Activated CD8-positive, alpha-beta T cell treated with anti-CD3 and anti-CD28 coated beads for 36 hours (primary cell): ENCODE measurements at regions not wholly inside any gene's neighbourhood (a gene's known extent, or its start where the extent isn't known, plus 50 kb on each side); places are given as distances from the start of the nearest gene placed in this dataset.

Source experiments
- ATAC-seq: fragments of 200-7000 bp; cut with Tn5 transposase; one replicate; pipeline ENCODE4 v1.10.0; 2021; ENCODE audit warnings: mild to moderate bottlenecking, moderate library complexity
- CTCF ChIA-PET: fragments of 350-600 bp; sonication (Branson Sonifier 250); formaldehyde crosslinking; loops from one replicate; lab custom pipeline; 2021; ENCODE audit warnings: antibody characterized with exemption; lab: Charles Lee
- POLR2A ChIA-PET: fragments of 350-600 bp; sonication (Branson Sonifier 250); formaldehyde crosslinking; loops from one replicate; lab custom pipeline; 2021; ENCODE audit warnings: antibody characterized with exemption; lab: Charles Lee
- DNase-seq: peaks from one replicate; pipeline ENCODE4 v3.0.0-alpha.2; 2020
- H3K27ac Mint-ChIP-seq: one replicate; pipeline ENCODE4 v1.8.0; 2021; ENCODE audit warnings: mild to moderate bottlenecking, mixed read lengths
- H3K27me3 Mint-ChIP-seq: one replicate; pipeline ENCODE4 v1.8.0; 2021; ENCODE audit warnings: mixed read lengths
- H3K36me3 Mint-ChIP-seq: one replicate; pipeline ENCODE4 v1.8.0; 2021; ENCODE audit warnings: low read depth, mixed read lengths
- H3K4me1 Mint-ChIP-seq: one replicate; pipeline ENCODE4 v1.8.0; 2021; ENCODE audit warnings: low read depth, mixed read lengths
- H3K4me3 Mint-ChIP-seq: one replicate; pipeline ENCODE4 v1.8.0; 2021; ENCODE audit warnings: mild to moderate bottlenecking, moderate library complexity, mixed read lengths
- H3K9me3 Mint-ChIP-seq: one replicate; pipeline ENCODE4 v1.8.0; 2021; ENCODE audit warnings: mixed read lengths
- intact Hi-C: fragments of 100-400 bp; cut with micrococcal nuclease; formaldehyde crosslinking; loops from one replicate; pipeline ENCODE4 v1.10.0; 2022
- TF ChIP-seq, protein P1 (sequence below): fragments of 200-600 bp; IDR thresholded peaks from one replicate; pipeline ENCODE4 v1.8.0; 2022; ENCODE audit warnings: antibody characterized with exemption, mild to moderate bottlenecking

DNA sequence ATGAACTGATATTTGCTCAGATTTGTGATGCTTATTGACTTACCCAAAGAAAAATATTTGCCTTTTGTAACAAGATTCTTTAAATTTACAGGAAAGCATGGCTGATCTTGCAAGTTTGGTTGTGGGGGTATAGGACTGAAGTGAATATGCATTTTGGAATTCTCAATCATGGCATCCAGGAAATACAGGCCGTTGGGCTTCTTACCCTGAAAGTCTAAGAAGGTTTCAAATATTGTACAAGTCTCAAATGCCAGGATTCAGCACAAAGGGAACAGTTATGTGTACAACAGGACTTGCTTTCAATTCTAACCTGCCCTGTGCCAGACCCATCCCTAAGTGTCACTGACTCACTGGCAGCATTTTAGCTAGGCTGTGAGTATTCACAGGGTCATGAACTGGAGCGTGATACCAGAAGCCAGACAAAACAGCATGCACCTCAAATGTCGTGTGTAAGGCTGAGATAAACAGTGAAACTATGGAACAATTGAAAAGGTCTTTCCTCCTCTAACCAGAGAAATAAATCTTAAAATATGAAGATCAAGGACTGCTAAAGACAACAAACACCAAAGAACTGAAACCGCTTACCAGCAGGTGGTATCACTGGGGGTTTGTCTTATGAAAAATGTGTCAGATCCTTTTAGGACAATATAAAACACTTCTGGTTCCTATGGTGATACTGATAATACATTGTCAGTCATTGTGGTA is 168.6 kb upstream of the RGMB start:
- intact Hi-C loops: no loop called here
- TF ChIP-seq, protein P1, sequence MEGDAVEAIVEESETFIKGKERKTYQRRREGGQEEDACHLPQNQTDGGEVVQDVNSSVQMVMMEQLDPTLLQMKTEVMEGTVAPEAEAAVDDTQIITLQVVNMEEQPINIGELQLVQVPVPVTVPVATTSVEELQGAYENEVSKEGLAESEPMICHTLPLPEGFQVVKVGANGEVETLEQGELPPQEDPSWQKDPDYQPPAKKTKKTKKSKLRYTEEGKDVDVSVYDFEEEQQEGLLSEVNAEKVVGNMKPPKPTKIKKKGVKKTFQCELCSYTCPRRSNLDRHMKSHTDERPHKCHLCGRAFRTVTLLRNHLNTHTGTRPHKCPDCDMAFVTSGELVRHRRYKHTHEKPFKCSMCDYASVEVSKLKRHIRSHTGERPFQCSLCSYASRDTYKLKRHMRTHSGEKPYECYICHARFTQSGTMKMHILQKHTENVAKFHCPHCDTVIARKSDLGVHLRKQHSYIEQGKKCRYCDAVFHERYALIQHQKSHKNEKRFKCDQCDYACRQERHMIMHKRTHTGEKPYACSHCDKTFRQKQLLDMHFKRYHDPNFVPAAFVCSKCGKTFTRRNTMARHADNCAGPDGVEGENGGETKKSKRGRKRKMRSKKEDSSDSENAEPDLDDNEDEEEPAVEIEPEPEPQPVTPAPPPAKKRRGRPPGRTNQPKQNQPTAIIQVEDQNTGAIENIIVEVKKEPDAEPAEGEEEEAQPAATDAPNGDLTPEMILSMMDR: no peak
- ATAC-seq: no peak
- CTCF ChIA-PET: no interaction called here
- peaks cover 5% of the 10 kb centered on the region for H3K9me3 Mint-ChIP-seq
- H3K27me3 Mint-ChIP-seq: peaks cover 4% of the 10 kb centered on the region
- no peak for DNase-seq
- H3K4me1 Mint-ChIP-seq: no peaks in the 10 kb centered on the region
- H3K36me3 Mint-ChIP-seq: no peaks in the 10 kb centered on the region
- POLR2A ChIA-PET: no interaction called here
- no peak overlapping the region for H3K4me3 Mint-ChIP-seq
- H3K27ac Mint-ChIP-seq: no peak overlapping the region

DNA sequence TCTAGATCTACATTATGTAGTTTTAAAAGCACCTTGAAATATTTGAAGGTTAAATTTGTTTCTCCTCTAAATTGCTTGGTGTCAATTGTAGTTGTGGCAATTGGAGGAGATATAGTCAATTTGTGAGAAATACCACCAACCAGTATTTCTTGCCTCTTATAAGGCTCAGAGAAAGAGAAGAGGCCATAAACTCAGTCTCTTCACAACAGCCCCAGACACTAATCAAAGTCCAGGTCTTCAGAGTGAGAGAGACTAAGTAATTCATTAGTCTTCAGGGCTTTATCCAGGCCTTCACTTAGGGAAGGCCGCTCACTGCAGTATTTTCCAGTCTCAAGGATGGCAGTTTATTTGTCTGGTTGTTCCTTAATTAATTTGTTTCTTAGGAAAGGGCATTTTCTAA is 168.0 kb upstream of the RGMB start:
- TF ChIP-seq, protein P1: no peak
- ChIA-PET CTCF (no interaction called here), POLR2A (no interaction called here)
- Mint-ChIP-seq H3K4me1 (no peaks in the 10 kb centered on the region), H3K27ac (no peak overlapping the region), H3K36me3 (no peaks in the 10 kb centered on the region), H3K9me3 (no peaks in the 10 kb centered on the region), H3K27me3 (no peaks in the 10 kb centered on the region), H3K4me3 (no peak overlapping the region)
- ATAC-seq (no peak), DNase-seq (no peak)
- intact Hi-C loops: no loop called here

DNA sequence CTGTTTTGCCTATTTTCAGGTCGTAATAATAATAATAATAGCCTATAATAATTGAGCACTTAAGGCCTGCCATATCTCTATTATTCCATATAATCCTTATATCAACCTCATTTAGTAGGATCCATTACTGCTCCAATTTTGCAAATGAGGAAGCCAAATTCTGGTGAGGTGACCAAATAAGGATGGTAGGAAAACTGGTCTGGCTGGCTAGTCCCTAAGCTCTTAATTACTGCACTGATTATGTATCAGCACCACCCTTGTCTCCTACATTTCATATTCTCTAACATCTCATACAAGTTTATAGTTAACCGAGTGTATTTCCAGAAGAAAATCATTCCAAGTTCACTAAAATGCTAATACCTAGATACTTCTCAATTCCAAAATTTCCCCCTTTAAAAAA is 166.5 kb upstream of the RGMB start:
- no peaks in the 10 kb centered on the region for H3K27me3 Mint-ChIP-seq
- H3K4me1 Mint-ChIP-seq: no peaks in the 10 kb centered on the region
- no peaks in the 10 kb centered on the region for H3K36me3 Mint-ChIP-seq
- intact Hi-C loops: no loop called here
- TF ChIP-seq, protein P1: no peak
- no peak overlapping the region for H3K27ac Mint-ChIP-seq
- DNase-seq: no peak
- ChIA-PET POLR2A (no interaction called here), CTCF (no interaction called here)
- ATAC-seq: no peak
- no peaks in the 10 kb centered on the region for H3K9me3 Mint-ChIP-seq
- H3K4me3 Mint-ChIP-seq: no peak overlapping the region

DNA sequence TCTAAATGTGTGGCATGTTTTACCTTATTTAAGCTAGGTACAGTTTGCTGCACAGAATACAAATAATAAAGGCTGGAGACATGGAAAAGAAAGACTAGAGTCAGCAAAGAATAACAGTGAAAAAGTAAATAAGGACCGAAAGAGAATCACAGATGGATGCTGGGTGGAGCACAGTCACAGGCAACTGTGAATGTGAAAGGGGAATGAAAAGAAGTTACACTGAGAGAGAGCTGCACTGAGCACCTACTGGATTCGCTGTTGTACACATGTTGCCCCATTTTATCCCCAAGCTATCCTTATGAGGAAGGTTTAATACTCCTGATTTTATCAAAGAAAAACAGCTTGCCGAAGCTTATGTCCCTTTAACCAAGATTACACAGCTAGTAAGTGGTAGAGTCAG is 165.4 kb upstream of the RGMB start:
- DNase-seq: no peak
- intact Hi-C loops: no loop called here
- no peak overlapping the region for H3K4me3 Mint-ChIP-seq
- no peaks in the 10 kb centered on the region for H3K27me3 Mint-ChIP-seq
- no peak for ATAC-seq
- H3K9me3 Mint-ChIP-seq: no peaks in the 10 kb centered on the region
- H3K27ac Mint-ChIP-seq: no peak overlapping the region
- POLR2A ChIA-PET: no interaction called here
- no peaks in the 10 kb centered on the region for H3K36me3 Mint-ChIP-seq
- TF ChIP-seq, protein P1: no peak
- H3K4me1 Mint-ChIP-seq: no peaks in the 10 kb centered on the region
- CTCF ChIA-PET: no interaction called here

DNA sequence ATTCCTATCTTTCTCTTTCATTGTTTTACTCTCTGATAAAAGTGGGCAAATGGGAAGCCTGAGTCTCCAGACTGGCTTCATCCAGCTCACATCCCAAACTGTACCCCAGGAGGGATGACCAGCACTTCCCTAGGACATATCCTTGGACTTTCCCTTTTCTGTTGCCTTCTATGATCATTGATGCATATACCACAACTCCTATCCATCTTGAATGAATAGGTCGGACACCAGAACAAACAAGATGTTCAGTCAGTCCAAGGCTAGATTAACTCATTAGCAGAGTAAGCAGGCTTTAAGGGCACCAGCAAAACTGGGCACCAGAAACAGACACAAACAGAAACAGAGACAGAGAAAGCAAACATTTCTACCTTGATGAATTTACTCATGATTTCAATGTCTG is 159.1 kb upstream of the RGMB start:
- intact Hi-C loops: no loop called here
- no peaks in the 10 kb centered on the region for H3K9me3 Mint-ChIP-seq
- ChIA-PET CTCF (no interaction called here), POLR2A (no interaction called here)
- H3K27ac Mint-ChIP-seq: no peak overlapping the region
- H3K4me3 Mint-ChIP-seq: no peak overlapping the region
- no peak for ATAC-seq
- TF ChIP-seq, protein P1: no peak
- H3K4me1 Mint-ChIP-seq: no peaks in the 10 kb centered on the region
- H3K36me3 Mint-ChIP-seq: no peaks in the 10 kb centered on the region
- H3K27me3 Mint-ChIP-seq: no peaks in the 10 kb centered on the region
- no peak for DNase-seq
